ENCODE measurements at regions not wholly inside any gene's neighbourhood (a gene's known extent, or its start where the extent isn't known, plus 50 kb on each side); places are given as distances from the start of the nearest gene placed in this dataset.
A peak's percentile ranks its signal among the peaks of the same experiment; 100 is the strongest.

- H3K9me3 ChIP-seq = no peaks in the 10 kb centered on the region
- intact Hi-C loops (cut with DNase I) = no loop called here
- H3K27me3 ChIP-seq = no peaks in the 10 kb centered on the region
- ATAC-seq = no peak
- 72 to 75% methylated on average over 9 of the region's 9 CpGs for WGBS, 2 donors
- peaks cover 4% of the 10 kb centered on the region for H3K4me1 ChIP-seq
- H3K27ac ChIP-seq = no peak overlapping the region
- TF ChIP-seq CTCF (IDR thresholded peaks at IDR 0.05) = no peak
- TF ChIP-seq POLR2A (IDR thresholded peaks at IDR 0.05) = no peak
- no peak overlapping the region for H3K4me3 ChIP-seq
- H3K36me3 ChIP-seq (replicated peaks in 1 of 2; ENCODE audit: insufficient read depth in 1 of 2, low read depth in 2 of 2) = no peaks in the 10 kb centered on the region
- DNase-seq = no peak
Measured at GRCh38 chr6:22087960-22088706, 208.7 kb downstream of the PRL start.

- WGBS, 2 donors = 35 to 43% methylated on average over 5 of the region's 5 CpGs
- DNase-seq = no peak
- ATAC-seq = peak; percentile 30
- H3K27ac ChIP-seq = no peak overlapping the region
- H3K4me3 ChIP-seq = no peak overlapping the region
- intact Hi-C loops (cut with DNase I) = no loop called here
- no peak for TF ChIP-seq CTCF (IDR thresholded peaks at IDR 0.05)
- no peak for TF ChIP-seq POLR2A (IDR thresholded peaks at IDR 0.05)
- H3K36me3 ChIP-seq (replicated peaks in 1 of 2; ENCODE audit: insufficient read depth in 1 of 2, low read depth in 2 of 2) = no peaks in the 10 kb centered on the region
- no peaks in the 10 kb centered on the region for H3K9me3 ChIP-seq
- H3K4me1 ChIP-seq = peaks cover 4% of the 10 kb centered on the region
- H3K27me3 ChIP-seq = no peaks in the 10 kb centered on the region
Measured at GRCh38 chr6:22091424-22091948, 205.3 kb downstream of the PRL start.

GRCh38 chr6:22095836-22096235 is 201.0 kb downstream of the PRL start:
- H3K9me3 ChIP-seq = no peaks in the 10 kb centered on the region
- no peak for DNase-seq
- TF ChIP-seq CTCF (IDR thresholded peaks at IDR 0.05) (no peak), POLR2A (IDR thresholded peaks at IDR 0.05) (no peak)
- H3K36me3 ChIP-seq (replicated peaks in 1 of 2; ENCODE audit: insufficient read depth in 1 of 2, low read depth in 2 of 2) = no peaks in the 10 kb centered on the region
- H3K27me3 ChIP-seq = no peaks in the 10 kb centered on the region
- no peak overlapping the region for H3K27ac ChIP-seq
- intact Hi-C loops (cut with DNase I) = no loop called here
- 86 to 89% methylated on average over 1 of the region's 1 CpG for WGBS, 2 donors
- no peak overlapping the region for H3K4me3 ChIP-seq
- ATAC-seq = no peak
- peaks cover 4% of the 10 kb centered on the region for H3K4me1 ChIP-seq

GRCh38 chr6:22098601-22099031 is 198.2 kb downstream of the PRL start:
- no peak overlapping the region for H3K4me3 ChIP-seq
- no peaks in the 10 kb centered on the region for H3K36me3 ChIP-seq (replicated peaks in 1 of 2; ENCODE audit: insufficient read depth in 1 of 2, low read depth in 2 of 2)
- H3K27me3 ChIP-seq = no peaks in the 10 kb centered on the region
- TF ChIP-seq POLR2A (IDR thresholded peaks at IDR 0.05) (no peak), CTCF (IDR thresholded peaks at IDR 0.05) (no peak)
- ATAC-seq = no peak
- intact Hi-C loops (cut with DNase I) = no loop called here
- no peak overlapping the region for H3K27ac ChIP-seq
- H3K9me3 ChIP-seq = no peaks in the 10 kb centered on the region
- no peaks in the 10 kb centered on the region for H3K4me1 ChIP-seq
- no peak for DNase-seq

- no peak overlapping the region for H3K27ac ChIP-seq
- 18 to 30% methylated on average over 7 of the region's 7 CpGs for WGBS, 2 donors
- H3K4me1 ChIP-seq = no peaks in the 10 kb centered on the region
- H3K36me3 ChIP-seq (replicated peaks in 1 of 2; ENCODE audit: insufficient read depth in 1 of 2, low read depth in 2 of 2) = no peaks in the 10 kb centered on the region
- H3K9me3 ChIP-seq = no peaks in the 10 kb centered on the region
- DNase-seq = peak in 1 of 4 donors; percentile 12
- intact Hi-C loops (cut with DNase I) = no loop called here
- no peak for ATAC-seq
- no peak overlapping the region for H3K4me3 ChIP-seq
- H3K27me3 ChIP-seq = no peaks in the 10 kb centered on the region
- TF ChIP-seq CTCF (IDR thresholded peaks at IDR 0.05) (no peak), POLR2A (IDR thresholded peaks at IDR 0.05) (no peak)
Measured at GRCh38 chr6:22099231-22099630, 197.6 kb downstream of the PRL start.
